ENCODE measurements at regions not wholly inside any gene's neighbourhood (a gene's known extent, or its start where the extent isn't known, plus 50 kb on each side); places are given as distances from the start of the nearest gene placed in this dataset.

- Histone ChIP-seq H3K27me3 (no peaks in the 10 kb centered on the region), H3K9me3 (no peaks in the 10 kb centered on the region), H3K27ac (no peak overlapping the region), H3K4me1 (no peaks in the 10 kb centered on the region), H3K4me3 (no peak overlapping the region), H3K36me3 (no peaks in the 10 kb centered on the region)
- no peak for TF ChIP-seq CTCF (IDR thresholded peaks at IDR 0.05)
- intact Hi-C loops (cut with DNase I): no loop called here
- DNase-seq: no peak
- no peak for ATAC-seq
Observed at GRCh38 chr9:26172301-26172700, 494.1 kb upstream of the TUSC1 start.

- Histone ChIP-seq H3K4me3 (no peak overlapping the region), H3K36me3 (no peaks in the 10 kb centered on the region), H3K27me3 (no peaks in the 10 kb centered on the region), H3K9me3 (no peaks in the 10 kb centered on the region), H3K4me1 (no peaks in the 10 kb centered on the region), H3K27ac (no peak overlapping the region)
- intact Hi-C loops (cut with DNase I): no loop called here
- DNase-seq (no peak), ATAC-seq (no peak)
- no peak for TF ChIP-seq CTCF (IDR thresholded peaks at IDR 0.05)
Observed at GRCh38 chr9:26171691-26172090, 493.4 kb upstream of the TUSC1 start.

- no peaks in the 10 kb centered on the region for H3K4me1 ChIP-seq
- intact Hi-C loops (cut with DNase I): no loop called here
- H3K27ac ChIP-seq: no peak overlapping the region
- no peaks in the 10 kb centered on the region for H3K9me3 ChIP-seq
- TF ChIP-seq CTCF (IDR thresholded peaks at IDR 0.05): no peak
- ATAC-seq (no peak), DNase-seq (no peak)
- no peaks in the 10 kb centered on the region for H3K36me3 ChIP-seq
- H3K4me3 ChIP-seq: no peak overlapping the region
- no peaks in the 10 kb centered on the region for H3K27me3 ChIP-seq
Observed at GRCh38 chr9:26170190-26170589, 491.9 kb upstream of the TUSC1 start.

- ATAC-seq: no peak
- no peaks in the 10 kb centered on the region for H3K9me3 ChIP-seq
- no peak for DNase-seq
- intact Hi-C loops (cut with DNase I): no loop called here
- TF ChIP-seq CTCF (IDR thresholded peaks at IDR 0.05): no peak
- no peaks in the 10 kb centered on the region for H3K27me3 ChIP-seq
- no peak overlapping the region for H3K4me3 ChIP-seq
- H3K36me3 ChIP-seq: no peaks in the 10 kb centered on the region
- H3K27ac ChIP-seq: no peak overlapping the region
- no peaks in the 10 kb centered on the region for H3K4me1 ChIP-seq
Observed at GRCh38 chr9:26169708-26170107, 491.5 kb upstream of the TUSC1 start.

- Histone ChIP-seq H3K4me1 (no peaks in the 10 kb centered on the region), H3K27me3 (no peaks in the 10 kb centered on the region), H3K36me3 (no peaks in the 10 kb centered on the region), H3K27ac (no peak overlapping the region), H3K4me3 (no peak overlapping the region), H3K9me3 (no peaks in the 10 kb centered on the region)
- no peak for TF ChIP-seq CTCF (IDR thresholded peaks at IDR 0.05)
- no peak for ATAC-seq
- DNase-seq: no peak
- intact Hi-C loops (cut with DNase I): no loop called here
Observed at GRCh38 chr9:26166537-26166936, 488.3 kb upstream of the TUSC1 start.
